Vagina (tissue), 2 donors: ENCODE measurements at regions not wholly inside any gene's neighbourhood (a gene's known extent, or its start where the extent isn't known, plus 50 kb on each side); places are given as distances from the start of the nearest gene placed in this dataset.

Experiments
- CTCF ChIP-seq, 3 experiments: fragments of 450-650 bp in 2 of 3; fragments of 200-600 bp in 1 of 3; sonication (generic) in 1 of 3; IDR thresholded peaks; one replicate each; pipeline ENCODE4 v1.5.1; 2017 to 2019; ENCODE audit warnings: antibody characterized with exemption in 3 of 3, mild to moderate bottlenecking in 2 of 3, moderate library complexity in 2 of 3
- POLR2A ChIP-seq, 2 donors: fragments of 450-650 bp; IDR thresholded peaks; one replicate each; pipeline ENCODE4 v1.6.1; 2017; ENCODE audit warnings: antibody characterized with exemption in 2 of 2, mild to moderate bottlenecking in 2 of 2, moderate library complexity in 2 of 2

GRCh38 chrX:39645178-39645895 is 452.4 kb downstream of the BCOR start:
- no peak for TF ChIP-seq POLR2A (IDR thresholded peaks at IDR 0.05)
- TF ChIP-seq CTCF (IDR thresholded peaks at IDR 0.05) = no peak
